ENCODE measurements at regions not wholly inside any gene's neighbourhood (a gene's known extent, or its start where the extent isn't known, plus 50 kb on each side); places are given as distances from the start of the nearest gene placed in this dataset.
A peak's percentile ranks its signal among the peaks of the same experiment; 100 is the strongest.

DNA sequence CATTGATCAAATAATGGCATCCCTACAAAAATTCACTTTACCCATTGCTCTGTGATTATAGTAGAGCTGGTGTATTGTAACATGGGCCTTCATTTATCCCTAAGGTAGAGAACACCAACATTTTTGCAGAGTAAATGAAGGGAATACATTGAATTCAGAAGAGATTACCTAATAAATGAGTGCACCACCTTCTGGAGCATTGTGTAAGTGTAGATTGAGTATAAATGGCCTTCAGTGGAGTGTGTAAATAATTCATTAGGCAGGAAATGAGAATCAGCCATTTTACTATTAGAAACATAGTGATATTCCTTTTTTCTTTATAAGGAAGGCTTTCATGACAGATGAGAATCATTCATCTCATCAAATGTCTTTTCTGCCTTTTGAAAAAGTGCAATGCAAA lies 155.8 kb downstream of the FAM47B start:
- H3K4me3 ChIP-seq (ENCODE audit: low read length): no peak overlapping the region

DNA sequence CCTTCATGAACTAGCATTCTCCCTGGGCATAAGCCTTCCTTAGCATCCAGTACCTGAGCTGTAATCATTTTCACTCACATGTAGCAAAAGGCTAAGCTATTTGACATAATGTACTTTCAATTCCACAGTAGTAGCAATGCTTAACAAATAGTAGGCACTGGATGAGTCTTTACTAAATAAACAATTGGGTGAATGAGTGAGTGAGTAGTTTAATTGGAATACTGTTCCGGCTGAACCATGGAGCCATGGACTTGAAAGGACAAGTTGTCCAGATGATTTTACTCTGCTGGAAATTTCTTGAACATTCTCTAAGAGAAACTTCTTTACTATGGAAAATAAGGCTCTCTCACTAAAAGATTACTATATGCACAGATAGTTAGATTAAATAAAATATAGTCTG lies 159.3 kb downstream of the FAM47B start:
- H3K4me3 ChIP-seq (ENCODE audit: low read length): no peak overlapping the region
- no CpG with 5 or more reads among the region's 1 CpG for WGBS (ENCODE audit: insufficient coverage)

More for the DNA sequence above, 155.8 kb downstream of the FAM47B start:
- Histone ChIP-seq H3K36me3 (ENCODE audit: control insufficient read depth, insufficient read depth, low read length) (no peaks in the 10 kb centered on the region), H3K27ac (ENCODE audit: low read length) (no peak overlapping the region), H3K9me3 (replicated peaks; ENCODE audit: control insufficient read depth, low read depth, low read length) (no peaks in the 10 kb centered on the region), H3K4me1 (ENCODE audit: control insufficient read depth, insufficient read depth, low read length) (no peaks in the 10 kb centered on the region), H3K27me3 (ENCODE audit: control insufficient read depth, insufficient read depth, low read length) (no peaks in the 10 kb centered on the region)
- no peak for DNase-seq

DNA sequence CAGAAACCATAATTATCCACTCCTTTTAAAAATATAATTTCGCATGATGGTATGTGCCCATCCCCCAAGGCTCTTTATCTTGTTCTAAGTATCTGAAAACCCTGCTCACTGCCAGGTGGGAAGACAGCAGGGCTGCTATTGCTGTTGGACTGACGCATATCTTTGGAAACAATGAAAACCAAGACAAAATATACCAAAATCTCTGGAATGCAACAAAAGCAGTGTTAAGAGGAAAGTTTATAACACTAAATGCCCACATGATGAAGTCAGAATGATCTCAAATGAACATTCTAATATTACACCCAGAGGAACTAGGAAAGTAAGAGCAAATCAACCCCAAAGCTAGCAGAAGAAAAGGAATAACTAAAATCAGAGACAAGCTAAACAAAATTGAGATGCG lies 162.0 kb downstream of the FAM47B start:
- H3K36me3 ChIP-seq (ENCODE audit: control insufficient read depth, insufficient read depth, low read length): no peaks in the 10 kb centered on the region
- H3K9me3 ChIP-seq (replicated peaks; ENCODE audit: control insufficient read depth, low read depth, low read length): no peaks in the 10 kb centered on the region
- no peak for DNase-seq
- H3K27me3 ChIP-seq (ENCODE audit: control insufficient read depth, insufficient read depth, low read length): no peaks in the 10 kb centered on the region
- H3K4me1 ChIP-seq (ENCODE audit: control insufficient read depth, insufficient read depth, low read length): no peaks in the 10 kb centered on the region
- no CpG with 5 or more reads among the region's 3 CpGs for WGBS (ENCODE audit: insufficient coverage)
- no peak overlapping the region for H3K27ac ChIP-seq (ENCODE audit: low read length)
- no peak overlapping the region for H3K4me3 ChIP-seq (ENCODE audit: low read length)

More for the DNA sequence above, 159.3 kb downstream of the FAM47B start:
- no peaks in the 10 kb centered on the region for H3K9me3 ChIP-seq (replicated peaks; ENCODE audit: control insufficient read depth, low read depth, low read length)
- no peaks in the 10 kb centered on the region for H3K36me3 ChIP-seq (ENCODE audit: control insufficient read depth, insufficient read depth, low read length)
- no peak for DNase-seq
- no peak overlapping the region for H3K27ac ChIP-seq (ENCODE audit: low read length)
- H3K27me3 ChIP-seq (ENCODE audit: control insufficient read depth, insufficient read depth, low read length): no peaks in the 10 kb centered on the region
- H3K4me1 ChIP-seq (ENCODE audit: control insufficient read depth, insufficient read depth, low read length): no peaks in the 10 kb centered on the region

DNA sequence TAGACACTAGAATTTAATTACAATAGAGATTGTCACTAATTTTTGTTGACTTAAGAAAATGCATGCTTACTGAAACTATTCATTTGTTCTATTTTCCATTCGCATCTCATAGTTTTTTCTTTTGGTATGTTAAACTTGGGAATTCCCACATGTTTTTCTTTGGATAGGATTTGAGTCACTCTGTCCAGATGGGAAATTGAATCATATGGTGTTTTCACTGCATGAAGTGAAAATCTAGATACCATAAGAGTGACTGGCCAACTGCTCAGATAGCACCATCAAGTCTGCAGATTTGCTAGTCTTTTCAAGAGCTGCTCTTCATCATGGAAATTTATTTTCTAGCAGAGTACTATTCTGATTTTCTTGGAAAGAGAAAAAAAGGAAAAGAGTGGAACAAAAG lies 172.6 kb downstream of the FAM47B start:
- no peaks in the 10 kb centered on the region for H3K9me3 ChIP-seq (replicated peaks; ENCODE audit: control insufficient read depth, low read depth, low read length)
- WGBS (ENCODE audit: insufficient coverage): no CpG with 5 or more reads among the region's 1 CpG
- peak; percentile 5 for DNase-seq
- no peaks in the 10 kb centered on the region for H3K4me1 ChIP-seq (ENCODE audit: control insufficient read depth, insufficient read depth, low read length)
- H3K27ac ChIP-seq (ENCODE audit: low read length): no peak overlapping the region
- no peaks in the 10 kb centered on the region for H3K36me3 ChIP-seq (ENCODE audit: control insufficient read depth, insufficient read depth, low read length)
- H3K4me3 ChIP-seq (ENCODE audit: low read length): no peak overlapping the region
- H3K27me3 ChIP-seq (ENCODE audit: control insufficient read depth, insufficient read depth, low read length): no peaks in the 10 kb centered on the region

DNA sequence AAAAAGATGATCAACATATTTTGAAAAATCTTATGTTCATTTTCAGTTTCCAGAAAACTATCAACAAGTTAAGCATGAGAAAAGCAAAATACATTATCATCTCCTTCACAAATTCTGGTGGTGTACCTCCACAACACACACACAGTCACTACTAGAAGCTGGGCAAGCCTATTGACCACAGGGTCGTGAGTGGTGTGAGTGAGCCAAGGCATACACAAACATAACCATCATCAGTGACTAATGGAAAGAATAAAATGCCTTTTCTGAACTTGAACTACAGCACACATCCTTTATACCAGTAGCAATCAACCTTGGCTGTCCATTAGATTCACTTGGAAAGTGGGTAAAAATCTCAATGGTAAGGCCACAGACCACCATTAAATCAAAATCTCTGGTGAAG lies 180.2 kb downstream of the FAM47B start:
- no peak overlapping the region for H3K4me3 ChIP-seq (ENCODE audit: low read length)
- no peak overlapping the region for H3K27ac ChIP-seq (ENCODE audit: low read length)
- no CpG with 5 or more reads among the region's 1 CpG for WGBS (ENCODE audit: insufficient coverage)
- no peaks in the 10 kb centered on the region for H3K9me3 ChIP-seq (replicated peaks; ENCODE audit: control insufficient read depth, low read depth, low read length)
- no peaks in the 10 kb centered on the region for H3K27me3 ChIP-seq (ENCODE audit: control insufficient read depth, insufficient read depth, low read length)
- no peak for DNase-seq
- no peaks in the 10 kb centered on the region for H3K36me3 ChIP-seq (ENCODE audit: control insufficient read depth, insufficient read depth, low read length)
- no peaks in the 10 kb centered on the region for H3K4me1 ChIP-seq (ENCODE audit: control insufficient read depth, insufficient read depth, low read length)

DNA sequence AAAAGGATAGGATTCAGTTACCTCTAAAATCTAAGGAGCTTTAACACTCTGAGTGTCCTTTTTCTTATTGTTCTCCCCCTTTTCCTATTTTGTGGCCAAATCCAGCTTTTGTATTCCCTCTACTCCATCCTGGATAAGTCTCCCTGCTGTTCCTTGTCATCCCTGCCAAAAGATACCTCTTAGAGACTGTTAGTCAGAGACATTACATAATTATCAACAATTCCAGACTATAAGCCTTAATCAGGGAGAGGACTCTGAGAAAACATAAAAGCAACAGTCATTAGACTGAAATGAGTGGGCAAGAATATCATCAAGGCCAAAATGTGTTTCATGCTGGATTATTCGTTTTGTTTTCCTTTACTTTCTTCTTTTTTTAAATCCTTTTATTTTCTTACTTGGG lies 206.9 kb downstream of the FAM47B start:
- Histone ChIP-seq H3K4me3 (ENCODE audit: low read length) (no peak overlapping the region), H3K9me3 (replicated peaks; ENCODE audit: control insufficient read depth, low read depth, low read length) (no peaks in the 10 kb centered on the region), H3K27ac (ENCODE audit: low read length) (no peak overlapping the region), H3K36me3 (ENCODE audit: control insufficient read depth, insufficient read depth, low read length) (no peaks in the 10 kb centered on the region), H3K27me3 (ENCODE audit: control insufficient read depth, insufficient read depth, low read length) (peaks cover 10% of the 10 kb centered on the region), H3K4me1 (ENCODE audit: control insufficient read depth, insufficient read depth, low read length) (no peaks in the 10 kb centered on the region)
- no CpG with 5 or more reads among the region's 1 CpG for WGBS (ENCODE audit: insufficient coverage)
- DNase-seq: no peak

DNA sequence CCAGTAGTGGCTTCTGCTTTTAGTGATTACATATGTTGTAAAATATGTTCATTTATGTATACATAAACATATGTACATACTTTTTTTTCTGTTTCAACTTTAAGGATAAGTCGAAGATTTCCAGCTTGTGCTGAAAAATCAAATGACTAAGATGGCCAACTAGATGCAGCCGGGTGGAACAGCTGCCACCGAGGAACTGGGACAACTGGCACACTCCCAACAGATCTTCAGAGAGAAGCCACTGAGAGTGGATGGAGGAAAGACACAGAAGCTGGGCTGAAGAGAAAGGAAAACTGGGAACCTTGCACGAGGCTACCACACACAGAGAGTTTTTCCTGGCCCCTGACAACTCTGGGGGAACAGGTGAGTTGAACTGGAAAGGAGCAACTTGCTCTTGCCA lies 207.5 kb downstream of the FAM47B start:
- 20% methylated on average over 1 of the region's 4 CpGs for WGBS (ENCODE audit: insufficient coverage)
- Histone ChIP-seq H3K27me3 (ENCODE audit: control insufficient read depth, insufficient read depth, low read length) (peaks cover 10% of the 10 kb centered on the region), H3K4me3 (ENCODE audit: low read length) (no peak overlapping the region), H3K4me1 (ENCODE audit: control insufficient read depth, insufficient read depth, low read length) (no peaks in the 10 kb centered on the region), H3K36me3 (ENCODE audit: control insufficient read depth, insufficient read depth, low read length) (no peaks in the 10 kb centered on the region), H3K27ac (ENCODE audit: low read length) (no peak overlapping the region), H3K9me3 (replicated peaks; ENCODE audit: control insufficient read depth, low read depth, low read length) (no peaks in the 10 kb centered on the region)
- DNase-seq: peak; percentile 19

DNA sequence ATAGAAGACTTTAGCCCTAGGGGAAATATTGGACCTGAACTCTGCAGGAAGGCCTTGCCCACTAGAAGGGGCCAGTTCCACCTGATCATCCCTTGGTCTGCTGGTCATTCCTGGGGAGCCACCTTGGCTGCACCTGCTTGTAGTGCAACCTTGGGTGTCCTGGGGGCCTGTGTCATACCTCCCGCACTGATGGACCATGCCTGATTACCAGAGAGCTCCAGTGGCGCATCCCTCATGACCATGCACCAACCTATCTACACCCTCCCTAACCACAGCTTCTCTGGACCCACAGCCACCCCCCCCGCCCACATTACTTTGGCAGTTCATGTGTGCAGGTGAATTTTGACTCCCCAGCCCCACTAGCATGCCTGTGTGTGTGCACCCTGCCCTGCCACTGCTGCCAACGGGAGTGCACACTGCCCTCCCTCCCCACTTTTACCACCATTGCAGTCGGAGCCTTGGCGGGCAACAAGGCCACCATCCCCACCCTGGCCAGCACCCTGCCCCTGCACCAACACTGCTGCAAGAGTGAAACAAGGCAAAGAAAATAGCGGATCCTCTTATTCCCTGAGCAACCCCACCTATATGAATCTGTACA lies 208.1 kb downstream of the FAM47B start:
- Histone ChIP-seq H3K36me3 (ENCODE audit: control insufficient read depth, insufficient read depth, low read length) (no peaks in the 10 kb centered on the region), H3K4me1 (ENCODE audit: control insufficient read depth, insufficient read depth, low read length) (no peaks in the 10 kb centered on the region), H3K27me3 (ENCODE audit: control insufficient read depth, insufficient read depth, low read length) (peaks cover 10% of the 10 kb centered on the region), H3K4me3 (ENCODE audit: low read length) (no peak overlapping the region), H3K9me3 (replicated peaks; ENCODE audit: control insufficient read depth, low read depth, low read length) (no peaks in the 10 kb centered on the region), H3K27ac (ENCODE audit: low read length) (no peak overlapping the region)
- no peak for DNase-seq
- 75% methylated on average over 7 of the region's 7 CpGs for WGBS (ENCODE audit: insufficient coverage)

DNA sequence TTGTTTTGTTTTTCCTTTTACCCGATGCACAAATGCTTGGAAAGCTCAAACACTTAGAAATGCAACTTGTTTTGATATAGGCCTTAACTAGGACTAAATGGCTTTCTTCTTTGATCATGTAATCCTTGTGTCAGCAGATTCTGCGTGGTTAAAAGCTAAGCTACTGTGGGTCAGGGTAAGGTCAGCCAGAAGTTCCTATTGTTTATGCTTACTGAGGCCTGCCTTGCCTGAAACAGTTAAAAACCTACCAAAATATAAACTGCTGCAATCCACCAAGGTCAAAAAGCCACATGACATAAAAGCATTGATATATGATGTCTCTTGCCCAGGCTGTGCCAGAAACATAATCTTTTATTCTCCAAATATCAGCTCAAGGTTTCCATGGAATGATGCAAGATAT lies 223.4 kb downstream of the FAM47B start:
- H3K4me3 ChIP-seq (ENCODE audit: low read length): no peak overlapping the region
- H3K27me3 ChIP-seq (ENCODE audit: control insufficient read depth, insufficient read depth, low read length): no peaks in the 10 kb centered on the region
- no peak for DNase-seq
- WGBS (ENCODE audit: insufficient coverage): no CpG with 5 or more reads among the region's 2 CpGs
- H3K27ac ChIP-seq (ENCODE audit: low read length): no peak overlapping the region
- no peaks in the 10 kb centered on the region for H3K4me1 ChIP-seq (ENCODE audit: control insufficient read depth, insufficient read depth, low read length)
- no peaks in the 10 kb centered on the region for H3K9me3 ChIP-seq (replicated peaks; ENCODE audit: control insufficient read depth, low read depth, low read length)
- H3K36me3 ChIP-seq (ENCODE audit: control insufficient read depth, insufficient read depth, low read length): no peaks in the 10 kb centered on the region
